ENCODE measurements at regions not wholly inside any gene's neighbourhood (a gene's known extent, or its start where the extent isn't known, plus 50 kb on each side); places are given as distances from the start of the nearest gene placed in this dataset.

- TF ChIP-seq CTCF (conservative IDR thresholded peaks at IDR 0.05; ENCODE audit: low read depth, low read length) (no peak), EZH2 (IDR thresholded peaks at IDR 0.05; ENCODE audit: borderline replicate concordance, low read depth, low read length, poor library complexity, severe bottlenecking) (no peak)
Observed at GRCh38 chr2:234256516-234256915, 206.0 kb downstream of the SPP2 start.
